ENCODE measurements at regions not wholly inside any gene's neighbourhood (a gene's known extent, or its start where the extent isn't known, plus 50 kb on each side); places are given as distances from the start of the nearest gene placed in this dataset.

DNA sequence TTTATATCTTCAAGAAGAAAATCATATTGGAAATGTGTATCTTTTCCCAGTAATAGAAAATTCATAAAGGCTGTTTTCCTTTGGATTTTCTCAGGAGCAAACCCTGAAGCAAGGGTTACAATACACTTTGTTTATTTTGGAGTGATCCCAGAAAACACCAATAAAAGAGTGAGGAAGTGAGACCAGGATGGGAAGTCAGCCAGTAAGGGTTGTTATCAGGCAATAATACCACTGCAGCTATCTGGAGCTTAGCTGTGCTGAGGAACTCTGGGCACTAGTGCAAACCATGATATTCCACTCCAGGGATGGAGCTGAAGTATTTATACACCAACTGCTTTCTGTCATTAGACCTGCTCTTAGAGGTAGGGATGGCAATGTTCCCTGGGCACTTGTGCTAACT is 1002.3 kb downstream of the FLRT2 start:
- H3K27ac ChIP-seq (ENCODE audit: low read depth), result no peak overlapping the region
- no peak for DNase-seq (ENCODE audit: low spot score)
- no peaks in the 10 kb centered on the region for H3K9me2 ChIP-seq (ENCODE audit: insufficient read depth)
- no peak for TF ChIP-seq ZNF114 (CRISPR knock-in tag; IDR thresholded peaks at IDR 0.05)
- TF ChIP-seq, protein P1, sequence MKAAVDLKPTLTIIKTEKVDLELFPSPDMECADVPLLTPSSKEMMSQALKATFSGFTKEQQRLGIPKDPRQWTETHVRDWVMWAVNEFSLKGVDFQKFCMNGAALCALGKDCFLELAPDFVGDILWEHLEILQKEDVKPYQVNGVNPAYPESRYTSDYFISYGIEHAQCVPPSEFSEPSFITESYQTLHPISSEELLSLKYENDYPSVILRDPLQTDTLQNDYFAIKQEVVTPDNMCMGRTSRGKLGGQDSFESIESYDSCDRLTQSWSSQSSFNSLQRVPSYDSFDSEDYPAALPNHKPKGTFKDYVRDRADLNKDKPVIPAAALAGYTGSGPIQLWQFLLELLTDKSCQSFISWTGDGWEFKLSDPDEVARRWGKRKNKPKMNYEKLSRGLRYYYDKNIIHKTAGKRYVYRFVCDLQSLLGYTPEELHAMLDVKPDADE (IDR thresholded peaks at IDR 0.05), result no peak
- TF ChIP-seq ZNF331 (CRISPR knock-in tag; IDR thresholded peaks at IDR 0.05; ENCODE audit: low read depth), result no peak
- TF ChIP-seq JUNB (IDR thresholded peaks at IDR 0.05; ENCODE audit: unreplicated experiment), result no peak
- no peak for TF ChIP-seq STAT1 (IDR thresholded peaks at IDR 0.05; ENCODE audit: unreplicated experiment)
- no peak for TF ChIP-seq EZH2 (IDR thresholded peaks at IDR 0.05; ENCODE audit: low read depth, unreplicated experiment)
- H3K79me2 ChIP-seq (replicated peaks; ENCODE audit: insufficient read depth), result no peaks in the 10 kb centered on the region
- Mint-ChIP-seq H3K27me3 (ENCODE audit: insufficient read depth, low read depth, poor library complexity) (no peaks in the 10 kb centered on the region), H3K36me3 (ENCODE audit: low read depth) (no peaks in the 10 kb centered on the region), H3K9me3 (no peaks in the 10 kb centered on the region), H3K27ac (no peak overlapping the region), H3K4me3 (no peak overlapping the region), H3K4me1 (no peaks in the 10 kb centered on the region)
- no peak overlapping the region for H3K4me3 ChIP-seq
- H3K27me3 ChIP-seq (ENCODE audit: insufficient read depth), result no peaks in the 10 kb centered on the region
- H3K36me3 ChIP-seq (ENCODE audit: insufficient read depth), result no peaks in the 10 kb centered on the region
- no peaks in the 10 kb centered on the region for H4K20me1 ChIP-seq (replicated peaks; ENCODE audit: insufficient read depth)
- no peaks in the 10 kb centered on the region for H3K4me1 ChIP-seq (ENCODE audit: insufficient read depth)
- no peak overlapping the region for H3K4me2 ChIP-seq
- no peaks in the 10 kb centered on the region for H3F3A ChIP-seq (replicated peaks; ENCODE audit: low read depth)
- ATAC-seq, result no peak
- H2AFZ ChIP-seq, result no peak overlapping the region

DNA sequence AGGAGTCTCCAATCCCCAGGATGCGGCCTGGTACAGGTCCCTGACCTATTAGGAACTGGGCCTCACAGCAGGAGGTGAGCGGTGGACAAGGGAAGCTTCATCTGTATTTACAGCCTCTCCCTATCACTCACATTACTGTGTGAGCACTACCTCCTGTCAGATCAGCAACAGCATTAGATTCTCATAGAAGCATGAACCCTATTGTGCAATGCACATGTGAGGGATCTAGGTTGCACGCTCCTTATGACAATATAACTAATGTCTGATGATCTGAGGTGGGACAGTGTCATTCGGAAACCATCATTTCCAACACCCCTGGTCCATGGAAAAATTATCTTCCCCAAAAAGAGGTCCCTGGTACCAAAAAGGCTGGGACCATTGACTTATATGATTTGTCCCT is 1000.5 kb downstream of the FLRT2 start:
- H3K36me3 Mint-ChIP-seq (ENCODE audit: low read depth), result no peaks in the 10 kb centered on the region
- no peaks in the 10 kb centered on the region for H3K4me1 Mint-ChIP-seq
- no peak overlapping the region for H3K27ac Mint-ChIP-seq
- Histone ChIP-seq H3K36me3 (ENCODE audit: insufficient read depth) (no peaks in the 10 kb centered on the region), H2AFZ (no peak overlapping the region), H3K4me2 (no peak overlapping the region), H3K79me2 (replicated peaks; ENCODE audit: insufficient read depth) (no peaks in the 10 kb centered on the region), H3K4me1 (ENCODE audit: insufficient read depth) (no peaks in the 10 kb centered on the region), H3K4me3 (no peak overlapping the region), H3F3A (replicated peaks; ENCODE audit: low read depth) (no peaks in the 10 kb centered on the region), H3K9me2 (ENCODE audit: insufficient read depth) (no peaks in the 10 kb centered on the region; the same call in 1 of the 2 replicates), H4K20me1 (replicated peaks; ENCODE audit: insufficient read depth) (no peaks in the 10 kb centered on the region), H3K27ac (ENCODE audit: low read depth) (no peak overlapping the region), H3K27me3 (ENCODE audit: insufficient read depth) (no peaks in the 10 kb centered on the region)
- DNase-seq (ENCODE audit: low spot score), result peak; percentile 8
- TF ChIP-seq STAT1 (IDR thresholded peaks at IDR 0.05; ENCODE audit: unreplicated experiment) (no peak), CREB1 (CRISPR knock-in tag; IDR thresholded peaks at IDR 0.05; ENCODE audit: low read depth) (no peak), EZH2phosphoT487 (IDR thresholded peaks at IDR 0.05; ENCODE audit: unreplicated experiment) (no peak), POLR2AphosphoS5 (IDR thresholded peaks at IDR 0.05; ENCODE audit: low read depth) (no peak), JUNB (IDR thresholded peaks at IDR 0.05; ENCODE audit: unreplicated experiment) (no peak), EZH2 (IDR thresholded peaks at IDR 0.05; ENCODE audit: low read depth, unreplicated experiment) (no peak), NANOG (IDR thresholded peaks at IDR 0.05; ENCODE audit: borderline replicate concordance) (no peak), ZNF331 (CRISPR knock-in tag; IDR thresholded peaks at IDR 0.05; ENCODE audit: low read depth) (no peak)
- TF ChIP-seq, protein P2, sequence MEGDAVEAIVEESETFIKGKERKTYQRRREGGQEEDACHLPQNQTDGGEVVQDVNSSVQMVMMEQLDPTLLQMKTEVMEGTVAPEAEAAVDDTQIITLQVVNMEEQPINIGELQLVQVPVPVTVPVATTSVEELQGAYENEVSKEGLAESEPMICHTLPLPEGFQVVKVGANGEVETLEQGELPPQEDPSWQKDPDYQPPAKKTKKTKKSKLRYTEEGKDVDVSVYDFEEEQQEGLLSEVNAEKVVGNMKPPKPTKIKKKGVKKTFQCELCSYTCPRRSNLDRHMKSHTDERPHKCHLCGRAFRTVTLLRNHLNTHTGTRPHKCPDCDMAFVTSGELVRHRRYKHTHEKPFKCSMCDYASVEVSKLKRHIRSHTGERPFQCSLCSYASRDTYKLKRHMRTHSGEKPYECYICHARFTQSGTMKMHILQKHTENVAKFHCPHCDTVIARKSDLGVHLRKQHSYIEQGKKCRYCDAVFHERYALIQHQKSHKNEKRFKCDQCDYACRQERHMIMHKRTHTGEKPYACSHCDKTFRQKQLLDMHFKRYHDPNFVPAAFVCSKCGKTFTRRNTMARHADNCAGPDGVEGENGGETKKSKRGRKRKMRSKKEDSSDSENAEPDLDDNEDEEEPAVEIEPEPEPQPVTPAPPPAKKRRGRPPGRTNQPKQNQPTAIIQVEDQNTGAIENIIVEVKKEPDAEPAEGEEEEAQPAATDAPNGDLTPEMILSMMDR (conservative IDR thresholded peaks at IDR 0.05; ENCODE audit: low read depth in 2 of 2), result no peak
- TF ChIP-seq, protein P3, sequence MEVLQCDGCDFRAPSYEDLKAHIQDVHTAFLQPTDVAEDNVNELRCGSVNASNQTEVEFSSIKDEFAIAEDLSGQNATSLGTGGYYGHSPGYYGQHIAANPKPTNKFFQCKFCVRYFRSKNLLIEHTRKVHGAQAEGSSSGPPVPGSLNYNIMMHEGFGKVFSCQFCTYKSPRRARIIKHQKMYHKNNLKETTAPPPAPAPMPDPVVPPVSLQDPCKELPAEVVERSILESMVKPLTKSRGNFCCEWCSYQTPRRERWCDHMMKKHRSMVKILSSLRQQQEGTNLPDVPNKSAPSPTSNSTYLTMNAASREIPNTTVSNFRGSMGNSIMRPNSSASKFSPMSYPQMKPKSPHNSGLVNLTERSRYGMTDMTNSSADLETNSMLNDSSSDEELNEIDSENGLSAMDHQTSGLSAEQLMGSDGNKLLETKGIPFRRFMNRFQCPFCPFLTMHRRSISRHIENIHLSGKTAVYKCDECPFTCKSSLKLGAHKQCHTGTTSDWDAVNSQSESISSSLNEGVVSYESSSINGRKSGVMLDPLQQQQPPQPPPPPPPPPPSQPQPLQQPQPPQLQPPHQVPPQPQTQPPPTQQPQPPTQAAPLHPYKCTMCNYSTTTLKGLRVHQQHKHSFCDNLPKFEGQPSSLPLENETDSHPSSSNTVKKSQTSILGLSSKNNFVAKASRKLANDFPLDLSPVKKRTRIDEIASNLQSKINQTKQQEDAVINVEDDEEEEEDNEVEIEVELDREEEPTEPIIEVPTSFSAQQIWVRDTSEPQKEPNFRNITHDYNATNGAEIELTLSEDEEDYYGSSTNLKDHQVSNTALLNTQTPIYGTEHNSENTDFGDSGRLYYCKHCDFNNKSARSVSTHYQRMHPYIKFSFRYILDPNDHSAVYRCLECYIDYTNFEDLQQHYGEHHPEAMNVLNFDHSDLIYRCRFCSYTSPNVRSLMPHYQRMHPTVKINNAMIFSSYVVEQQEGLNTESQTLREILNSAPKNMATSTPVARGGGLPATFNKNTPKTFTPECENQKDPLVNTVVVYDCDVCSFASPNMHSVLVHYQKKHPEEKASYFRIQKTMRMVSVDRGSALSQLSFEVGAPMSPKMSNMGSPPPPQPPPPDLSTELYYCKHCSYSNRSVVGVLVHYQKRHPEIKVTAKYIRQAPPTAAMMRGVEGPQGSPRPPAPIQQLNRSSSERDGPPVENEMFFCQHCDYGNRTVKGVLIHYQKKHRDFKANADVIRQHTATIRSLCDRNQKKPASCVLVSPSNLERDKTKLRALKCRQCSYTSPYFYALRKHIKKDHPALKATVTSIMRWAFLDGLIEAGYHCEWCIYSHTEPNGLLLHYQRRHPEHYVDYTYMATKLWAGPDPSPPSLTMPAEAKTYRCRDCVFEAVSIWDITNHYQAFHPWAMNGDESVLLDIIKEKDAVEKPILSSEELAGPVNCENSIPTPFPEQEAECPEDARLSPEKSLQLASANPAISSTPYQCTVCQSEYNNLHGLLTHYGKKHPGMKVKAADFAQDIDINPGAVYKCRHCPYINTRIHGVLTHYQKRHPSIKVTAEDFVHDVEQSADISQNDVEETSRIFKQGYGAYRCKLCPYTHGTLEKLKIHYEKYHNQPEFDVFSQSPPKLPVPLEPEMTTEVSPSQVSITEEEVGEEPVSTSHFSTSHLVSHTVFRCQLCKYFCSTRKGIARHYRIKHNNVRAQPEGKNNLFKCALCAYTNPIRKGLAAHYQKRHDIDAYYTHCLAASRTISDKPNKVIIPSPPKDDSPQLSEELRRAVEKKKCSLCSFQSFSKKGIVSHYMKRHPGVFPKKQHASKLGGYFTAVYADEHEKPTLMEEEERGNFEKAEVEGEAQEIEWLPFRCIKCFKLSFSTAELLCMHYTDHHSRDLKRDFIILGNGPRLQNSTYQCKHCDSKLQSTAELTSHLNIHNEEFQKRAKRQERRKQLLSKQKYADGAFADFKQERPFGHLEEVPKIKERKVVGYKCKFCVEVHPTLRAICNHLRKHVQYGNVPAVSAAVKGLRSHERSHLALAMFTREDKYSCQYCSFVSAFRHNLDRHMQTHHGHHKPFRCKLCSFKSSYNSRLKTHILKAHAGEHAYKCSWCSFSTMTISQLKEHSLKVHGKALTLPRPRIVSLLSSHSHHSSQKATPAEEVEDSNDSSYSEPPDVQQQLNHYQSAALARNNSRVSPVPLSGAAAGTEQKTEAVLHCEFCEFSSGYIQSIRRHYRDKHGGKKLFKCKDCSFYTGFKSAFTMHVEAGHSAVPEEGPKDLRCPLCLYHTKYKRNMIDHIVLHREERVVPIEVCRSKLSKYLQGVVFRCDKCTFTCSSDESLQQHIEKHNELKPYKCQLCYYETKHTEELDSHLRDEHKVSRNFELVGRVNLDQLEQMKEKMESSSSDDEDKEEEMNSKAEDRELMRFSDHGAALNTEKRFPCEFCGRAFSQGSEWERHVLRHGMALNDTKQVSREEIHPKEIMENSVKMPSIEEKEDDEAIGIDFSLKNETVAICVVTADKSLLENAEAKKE (CRISPR knock-in tag; IDR thresholded peaks at IDR 0.05), result no peak
- no peaks in the 10 kb centered on the region for H3K9me3 Mint-ChIP-seq
- no peaks in the 10 kb centered on the region for H3K27me3 Mint-ChIP-seq (ENCODE audit: insufficient read depth, low read depth, poor library complexity)
- H3K4me3 Mint-ChIP-seq, result no peak overlapping the region
- no peak for ATAC-seq

Measured in GM23338 (cell line).